COR-L47 (cell line): ENCODE measurements at regions not wholly inside any gene's neighbourhood (a gene's known extent, or its start where the extent isn't known, plus 50 kb on each side); places are given as distances from the start of the nearest gene placed in this dataset.
"Not testable (repeated sequence)": the region's sequence is repeated elsewhere in the genome, so short reads cannot be mapped to it uniquely, and the experiment has no call there.

Experiments
- DNase-seq: peaks from one replicate; lab custom pipeline; 2025; lab: John Stamatoyannopoulos, UW

- no peak for DNase-seq
Observed at GRCh38 chr16:9593440-9593839, 502.0 kb downstream of the HAPSTR1 start.

GRCh38 chr16:9594047-9594446 is 502.6 kb downstream of the HAPSTR1 start:
- no peak for DNase-seq

GRCh38 chr16:9594946-9595345 is 503.5 kb downstream of the HAPSTR1 start:
- DNase-seq: no peak

- no peak for DNase-seq
Observed at GRCh38 chr16:9595393-9595792, 503.9 kb downstream of the HAPSTR1 start.

GRCh38 chr16:9596788-9597187 is 505.3 kb downstream of the HAPSTR1 start:
- DNase-seq: no peak

- DNase-seq: no peak
Observed at GRCh38 chr16:9597967-9598730, 506.7 kb downstream of the HAPSTR1 start.

GRCh38 chr16:9598731-9599083 is 507.3 kb downstream of the HAPSTR1 start:
- DNase-seq: no peak

GRCh38 chr16:9599415-9600120 is 508.1 kb downstream of the HAPSTR1 start:
- no peak for DNase-seq

GRCh38 chr16:9602189-9602588 is 510.7 kb downstream of the HAPSTR1 start:
- DNase-seq: no peak

- DNase-seq: no peak
Observed at GRCh38 chr16:9603316-9603715, 511.9 kb downstream of the HAPSTR1 start.

- no peak for DNase-seq
Observed at GRCh38 chr16:9607515-9608230, 516.2 kb downstream of the HAPSTR1 start.

- no peak for DNase-seq
Observed at GRCh38 chr16:9610727-9611126, 519.3 kb downstream of the HAPSTR1 start.

GRCh38 chr16:9612267-9612666 is 520.8 kb downstream of the HAPSTR1 start:
- DNase-seq: no peak

GRCh38 chr16:9614389-9614788 is 522.9 kb downstream of the HAPSTR1 start:
- no peak for DNase-seq

- DNase-seq: no peak
Observed at GRCh38 chr16:9622268-9622667, 530.8 kb downstream of the HAPSTR1 start.

- no peak for DNase-seq
Observed at GRCh38 chr16:9625122-9625521, 533.7 kb downstream of the HAPSTR1 start.

GRCh38 chr16:9627427-9627826 is 536.0 kb downstream of the HAPSTR1 start:
- DNase-seq: no peak

GRCh38 chr16:9630119-9630518 is 538.7 kb downstream of the HAPSTR1 start:
- no peak for DNase-seq

GRCh38 chr16:9630985-9631384 is 539.5 kb downstream of the HAPSTR1 start:
- DNase-seq: no peak

- no peak for DNase-seq
Observed at GRCh38 chr16:9633844-9634243, 542.4 kb downstream of the HAPSTR1 start.

- not testable (repeated sequence) for DNase-seq
Observed at GRCh38 chr16:9635150-9635720, 543.8 kb downstream of the HAPSTR1 start.

- no peak for DNase-seq
Observed at GRCh38 chr16:9644258-9644657, 538.0 kb downstream of the GRIN2A start.

GRCh38 chr16:9645911-9646310 is 536.3 kb downstream of the GRIN2A start:
- DNase-seq: no peak
